Thyroid gland (tissue), 4 donors: ENCODE measurements at regions not wholly inside any gene's neighbourhood (a gene's known extent, or its start where the extent isn't known, plus 50 kb on each side); places are given as distances from the start of the nearest gene placed in this dataset.

Experiments
- CTCF ChIP-seq, 6 experiments: fragments of 200-600 bp in 3 of 6; fragments of 450-650 bp in 3 of 6; sonication (generic) in 3 of 6; IDR thresholded peaks; one replicate each; pipeline ENCODE4 v1.5.1; 2016 to 2019; ENCODE audit warnings: antibody characterized with exemption in 6 of 6, mild to moderate bottlenecking in 2 of 6, inconsistent platforms in 1 of 6, moderate library complexity in 1 of 6
- POLR2A ChIP-seq, 2 donors: fragments of 450-650 bp; IDR thresholded peaks; one replicate each; pipeline ENCODE4 v1.6.1; 2017; ENCODE audit warnings: antibody characterized with exemption in 2 of 2, mild to moderate bottlenecking in 2 of 2, moderate library complexity in 1 of 2

- no peak for TF ChIP-seq CTCF (IDR thresholded peaks at IDR 0.05)
- TF ChIP-seq POLR2A (IDR thresholded peaks at IDR 0.05), result no peak
Measured at GRCh38 chr10:61343796-61344195, 109.4 kb downstream of the TMEM26 start.
